ENCODE measurements at regions not wholly inside any gene's neighbourhood (a gene's known extent, or its start where the extent isn't known, plus 50 kb on each side); places are given as distances from the start of the nearest gene placed in this dataset.

GRCh38 chr19:20482721-20483120, 82.9 kb downstream of the ZNF737 start:
- Histone ChIP-seq H3K9me3 (no peaks in the 10 kb centered on the region), H3K4me1 (no peaks in the 10 kb centered on the region), H3K4me3 (no peak overlapping the region), H3K27me3 (no peaks in the 10 kb centered on the region), H3K36me3 (no peaks in the 10 kb centered on the region), H3K27ac (no peak overlapping the region)
- intact Hi-C loops (cut with DNase I) = no loop called here
- TF ChIP-seq POLR2A (IDR thresholded peaks at IDR 0.05) (no peak), POLR2AphosphoS5 (IDR thresholded peaks at IDR 0.05; ENCODE audit: insufficient read depth in 1 of 2, low read depth in 1 of 2) (no peak), CTCF (IDR thresholded peaks at IDR 0.05) (no peak)
- DNase-seq (ENCODE audit: extremely low spot score in 2 of 2) = no peak

DNA sequence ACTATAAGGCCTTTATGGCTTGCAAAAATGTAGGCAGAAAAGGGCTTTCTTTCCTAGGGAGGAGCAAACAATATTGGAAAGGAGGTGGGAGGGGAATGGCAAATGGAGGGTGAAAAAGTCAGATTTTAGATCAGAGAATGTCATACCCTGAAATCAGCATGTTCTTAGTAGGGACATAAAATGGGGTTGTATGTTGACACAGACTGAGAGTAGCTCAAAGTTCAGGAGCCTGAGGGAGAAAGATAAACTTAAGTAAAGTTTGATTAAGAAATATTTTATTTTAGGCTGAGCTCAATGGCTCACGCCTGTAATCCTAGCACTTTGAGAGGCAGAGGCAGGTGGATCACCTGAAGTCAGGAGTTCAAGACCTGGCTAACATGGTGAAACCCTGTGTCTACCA, 83.8 kb downstream of the ZNF737 start:
- Histone ChIP-seq H3K27me3 (no peaks in the 10 kb centered on the region), H3K9me3 (no peaks in the 10 kb centered on the region), H3K4me1 (no peaks in the 10 kb centered on the region), H3K27ac (no peak overlapping the region), H3K4me3 (no peak overlapping the region), H3K36me3 (no peaks in the 10 kb centered on the region)
- DNase-seq (ENCODE audit: extremely low spot score in 2 of 2) = no peak
- intact Hi-C loops (cut with DNase I) = no loop called here
- no peak for TF ChIP-seq POLR2A (IDR thresholded peaks at IDR 0.05)
- TF ChIP-seq CTCF (IDR thresholded peaks at IDR 0.05) = no peak
- no peak for TF ChIP-seq POLR2AphosphoS5 (IDR thresholded peaks at IDR 0.05; ENCODE audit: insufficient read depth in 1 of 2, low read depth in 1 of 2)

DNA sequence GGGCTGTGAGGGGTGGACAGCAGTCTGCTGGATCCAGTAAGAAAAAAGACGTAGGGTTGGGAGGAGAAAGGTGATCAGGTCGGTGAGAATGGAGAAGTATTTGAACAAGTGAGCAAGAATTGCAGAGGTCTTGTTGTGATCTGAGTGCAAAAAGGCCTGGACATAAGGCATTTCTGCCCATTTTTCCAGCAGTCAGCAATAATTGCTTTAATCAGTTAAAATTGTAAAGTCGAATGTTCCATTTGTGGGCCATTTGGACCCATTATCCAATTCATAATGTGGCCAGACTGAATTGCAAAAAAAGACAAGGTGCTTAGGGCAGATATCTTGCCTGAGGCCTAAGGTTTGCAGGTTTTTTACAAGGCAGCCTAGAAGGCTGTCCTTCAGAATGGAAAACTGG, 86.1 kb downstream of the ZNF737 start:
- no peaks in the 10 kb centered on the region for H3K4me1 ChIP-seq
- H3K27me3 ChIP-seq = no peaks in the 10 kb centered on the region
- no peaks in the 10 kb centered on the region for H3K9me3 ChIP-seq
- no peak for DNase-seq (ENCODE audit: extremely low spot score in 2 of 2)
- no peak for TF ChIP-seq CTCF (IDR thresholded peaks at IDR 0.05)
- TF ChIP-seq POLR2AphosphoS5 (IDR thresholded peaks at IDR 0.05; ENCODE audit: insufficient read depth in 1 of 2, low read depth in 1 of 2) = no peak
- no peak for TF ChIP-seq POLR2A (IDR thresholded peaks at IDR 0.05)
- no peak overlapping the region for H3K4me3 ChIP-seq
- H3K36me3 ChIP-seq = no peaks in the 10 kb centered on the region
- H3K27ac ChIP-seq = no peak overlapping the region
- intact Hi-C loops (cut with DNase I) = no loop called here

GRCh38 chr19:20478936-20479335, 86.6 kb downstream of the ZNF737 start:
- H3K4me1 ChIP-seq = no peaks in the 10 kb centered on the region
- H3K4me3 ChIP-seq = no peak overlapping the region
- no peak for DNase-seq (ENCODE audit: extremely low spot score in 2 of 2)
- H3K36me3 ChIP-seq = no peaks in the 10 kb centered on the region
- no peak for TF ChIP-seq POLR2AphosphoS5 (IDR thresholded peaks at IDR 0.05; ENCODE audit: insufficient read depth in 1 of 2, low read depth in 1 of 2)
- TF ChIP-seq POLR2A (IDR thresholded peaks at IDR 0.05) = no peak
- no peak overlapping the region for H3K27ac ChIP-seq
- intact Hi-C loops (cut with DNase I) = no loop called here
- no peaks in the 10 kb centered on the region for H3K27me3 ChIP-seq
- no peaks in the 10 kb centered on the region for H3K9me3 ChIP-seq

- TF ChIP-seq POLR2A (IDR thresholded peaks at IDR 0.05) (no peak), POLR2AphosphoS5 (IDR thresholded peaks at IDR 0.05; ENCODE audit: insufficient read depth in 1 of 2, low read depth in 1 of 2) (no peak), CTCF (IDR thresholded peaks at IDR 0.05) (no peak)
- H3K9me3 ChIP-seq = no peaks in the 10 kb centered on the region
- no peak for DNase-seq (ENCODE audit: extremely low spot score in 2 of 2)
Measured at GRCh38 chr19:20472854-20473253, 92.7 kb downstream of the ZNF737 start.

GRCh38 chr19:20471431-20471830, 94.2 kb downstream of the ZNF737 start:
- no peaks in the 10 kb centered on the region for H3K9me3 ChIP-seq
- TF ChIP-seq POLR2AphosphoS5 (IDR thresholded peaks at IDR 0.05; ENCODE audit: insufficient read depth in 1 of 2, low read depth in 1 of 2) = no peak
- TF ChIP-seq POLR2A (IDR thresholded peaks at IDR 0.05) = no peak
- TF ChIP-seq CTCF (IDR thresholded peaks at IDR 0.05) = no peak
- H3K4me1 ChIP-seq = no peaks in the 10 kb centered on the region
- no peak overlapping the region for H3K27ac ChIP-seq
- intact Hi-C loops (cut with DNase I) = no loop called here
- no peak overlapping the region for H3K4me3 ChIP-seq
- no peaks in the 10 kb centered on the region for H3K36me3 ChIP-seq
- DNase-seq (ENCODE audit: extremely low spot score in 2 of 2) = no peak
- H3K27me3 ChIP-seq = no peaks in the 10 kb centered on the region

More at GRCh38 chr19:20472854-20473253, 92.7 kb downstream of the ZNF737 start:
- intact Hi-C loops (cut with DNase I) = no loop called here
- no peaks in the 10 kb centered on the region for H3K4me1 ChIP-seq
- H3K27ac ChIP-seq = no peak overlapping the region
- no peaks in the 10 kb centered on the region for H3K36me3 ChIP-seq
- no peak overlapping the region for H3K4me3 ChIP-seq
- H3K27me3 ChIP-seq = no peaks in the 10 kb centered on the region
